SU-DHL-6 (cell line): ENCODE measurements at regions not wholly inside any gene's neighbourhood (a gene's known extent, or its start where the extent isn't known, plus 50 kb on each side); places are given as distances from the start of the nearest gene placed in this dataset.

Source experiments
- H2AFZ ChIP-seq: fragments of 200-600 bp; sonication (generic); 2 replicates; pipeline ENCODE4 v1.6.1; 2014; ENCODE audit warnings: low read depth, mild to moderate bottlenecking, moderate library complexity, mixed read lengths, antibody characterized with exemption, low read length; ENCODE audit not compliant: severe bottlenecking
- H3F3A ChIP-seq: fragments of 200-600 bp; shearing (Covaris generic); 2 replicates; pipeline ENCODE4 v1.6.0; 2016; ENCODE audit warnings: antibody characterized with exemption, mild to moderate bottlenecking; ENCODE audit not compliant: insufficient read depth
- H3K27ac ChIP-seq: fragments of 200-600 bp; sonication (generic); 2 replicates; pipeline ENCODE4 v1.5.1; 2016; ENCODE audit warnings: low read depth, mild to moderate bottlenecking, low read length, moderate library complexity, mixed read lengths
- H3K27me3 ChIP-seq: fragments of 200-600 bp; sonication (generic), shearing (Covaris generic); 2 replicates; pipeline ENCODE4 v1.6.0; 2014; ENCODE audit warnings: mild to moderate bottlenecking, low read length
- H3K36me3 ChIP-seq: fragments of 200-600 bp; sonication (generic); 2 replicates; pipeline ENCODE4 v1.6.1; 2014; ENCODE audit warnings: mild to moderate bottlenecking, low read length, mixed read lengths
- H3K4me2 ChIP-seq: fragments of 300-600, 200-600 bp; shearing (Covaris generic), sonication (generic); 2 replicates; pipeline ENCODE4 v1.6.0; 2014; ENCODE audit warnings: low read length, low read depth, mild to moderate bottlenecking; ENCODE audit not compliant: poor library complexity, severe bottlenecking
- H3K4me3 ChIP-seq: fragments of 200-600 bp; sonication (generic); 2 replicates; pipeline ENCODE4 v1.5.1; 2014; ENCODE audit warnings: antibody characterized with exemption, low read length, mild to moderate bottlenecking, mixed read lengths; ENCODE audit not compliant: insufficient read depth, poor library complexity, severe bottlenecking
- H3K79me2 ChIP-seq: fragments of 200-600 bp; sonication (generic); 2 replicates; pipeline ENCODE4 v1.6.1; 2014; ENCODE audit warnings: mild to moderate bottlenecking, low read length, moderate library complexity; ENCODE audit not compliant: insufficient read depth
- H3K9ac ChIP-seq: fragments of 200-600 bp; sonication (generic); 2 replicates; pipeline ENCODE4 v1.7.0; 2014; ENCODE audit warnings: mild to moderate bottlenecking, low read length
- H3K9me2 ChIP-seq: fragments of 200-600 bp; sonication (generic); replicated peaks from 2 replicates; pipeline ENCODE4 v1.6.1; 2014; ENCODE audit warnings: low read length; ENCODE audit not compliant: insufficient read depth
- H3K9me3 ChIP-seq: fragments of 200-600 bp; sonication (generic); 2 replicates; pipeline ENCODE4 v1.6.1; 2014; ENCODE audit warnings: low read length, mixed read lengths; ENCODE audit not compliant: insufficient read depth
- H4K20me1 ChIP-seq: fragments of 200-600 bp; sonication (generic); 2 replicates; pipeline ENCODE4 v1.6.1; 2014; ENCODE audit warnings: low read depth, mild to moderate bottlenecking, antibody characterized with exemption, low read length, moderate library complexity, mixed read lengths
- EZH2phosphoT487 ChIP-seq: fragments of 200-600 bp; sonication (generic), shearing (Covaris generic); conservative IDR thresholded peaks from 2 replicates; pipeline ENCODE4 v1.6.1; 2018; ENCODE audit warnings: mild to moderate bottlenecking, antibody characterized with exemption, low read length, moderate library complexity, mixed read lengths
- TF ChIP-seq, protein P1 (sequence below): fragments of 200-600 bp; sonication (generic); IDR thresholded peaks from one replicate; pipeline ENCODE4 v1.5.1; 2017; ENCODE audit warnings: antibody characterized with exemption, mild to moderate bottlenecking, low read length, moderate library complexity; ENCODE audit not compliant: insufficient read depth, poor library complexity, severe bottlenecking

DNA sequence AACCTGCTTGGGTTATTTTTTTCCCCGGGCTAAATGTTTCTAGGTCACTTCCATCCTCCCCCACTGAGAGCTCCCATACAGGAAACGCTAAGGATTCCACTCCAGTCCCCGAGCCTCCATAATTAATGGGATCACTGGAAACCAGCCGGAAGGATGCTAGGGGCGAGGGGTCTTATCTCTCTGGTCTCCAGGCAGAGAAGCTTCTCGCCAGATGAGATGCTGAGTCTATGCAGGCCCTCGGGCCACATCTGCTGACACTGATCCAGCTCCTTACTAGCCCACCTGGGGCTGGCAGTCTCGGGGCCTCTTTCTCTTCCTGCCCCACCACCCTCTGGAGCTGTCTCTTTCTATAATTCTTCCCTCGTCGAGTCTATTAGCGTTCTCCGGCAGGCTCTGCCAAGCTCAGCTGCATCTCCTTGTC is 125.9 kb upstream of the SYT13 start:
- TF ChIP-seq EZH2phosphoT487: no peak
- no peak overlapping the region for H2AFZ ChIP-seq
- H3K4me3 ChIP-seq: no peak overlapping the region
- H3K36me3 ChIP-seq: no peaks in the 10 kb centered on the region
- H3K27me3 ChIP-seq: no peaks in the 10 kb centered on the region
- H3K27ac ChIP-seq: no peak overlapping the region
- no peaks in the 10 kb centered on the region for H4K20me1 ChIP-seq
- H3K9me2 ChIP-seq: no peaks in the 10 kb centered on the region
- no peak overlapping the region for H3K4me2 ChIP-seq
- H3F3A ChIP-seq: no peaks in the 10 kb centered on the region
- no peaks in the 10 kb centered on the region for H3K9me3 ChIP-seq
- H3K79me2 ChIP-seq: no peaks in the 10 kb centered on the region
- H3K9ac ChIP-seq: no peak overlapping the region

GRCh38 chr11:45411228-45411946 is 125.2 kb upstream of the SYT13 start:
- Histone ChIP-seq H3K79me2 (no peaks in the 10 kb centered on the region), H3K4me3 (no peak overlapping the region), H3K9me3 (no peaks in the 10 kb centered on the region), H3K36me3 (no peaks in the 10 kb centered on the region), H3K9me2 (no peaks in the 10 kb centered on the region), H3F3A (no peaks in the 10 kb centered on the region), H3K27ac (no peak overlapping the region), H3K9ac (no peak overlapping the region), H3K27me3 (no peaks in the 10 kb centered on the region), H3K4me2 (no peak overlapping the region), H4K20me1 (no peaks in the 10 kb centered on the region), H2AFZ (no peak overlapping the region)
- TF ChIP-seq, protein P1, sequence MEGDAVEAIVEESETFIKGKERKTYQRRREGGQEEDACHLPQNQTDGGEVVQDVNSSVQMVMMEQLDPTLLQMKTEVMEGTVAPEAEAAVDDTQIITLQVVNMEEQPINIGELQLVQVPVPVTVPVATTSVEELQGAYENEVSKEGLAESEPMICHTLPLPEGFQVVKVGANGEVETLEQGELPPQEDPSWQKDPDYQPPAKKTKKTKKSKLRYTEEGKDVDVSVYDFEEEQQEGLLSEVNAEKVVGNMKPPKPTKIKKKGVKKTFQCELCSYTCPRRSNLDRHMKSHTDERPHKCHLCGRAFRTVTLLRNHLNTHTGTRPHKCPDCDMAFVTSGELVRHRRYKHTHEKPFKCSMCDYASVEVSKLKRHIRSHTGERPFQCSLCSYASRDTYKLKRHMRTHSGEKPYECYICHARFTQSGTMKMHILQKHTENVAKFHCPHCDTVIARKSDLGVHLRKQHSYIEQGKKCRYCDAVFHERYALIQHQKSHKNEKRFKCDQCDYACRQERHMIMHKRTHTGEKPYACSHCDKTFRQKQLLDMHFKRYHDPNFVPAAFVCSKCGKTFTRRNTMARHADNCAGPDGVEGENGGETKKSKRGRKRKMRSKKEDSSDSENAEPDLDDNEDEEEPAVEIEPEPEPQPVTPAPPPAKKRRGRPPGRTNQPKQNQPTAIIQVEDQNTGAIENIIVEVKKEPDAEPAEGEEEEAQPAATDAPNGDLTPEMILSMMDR: no peak
- no peak for TF ChIP-seq EZH2phosphoT487

DNA sequence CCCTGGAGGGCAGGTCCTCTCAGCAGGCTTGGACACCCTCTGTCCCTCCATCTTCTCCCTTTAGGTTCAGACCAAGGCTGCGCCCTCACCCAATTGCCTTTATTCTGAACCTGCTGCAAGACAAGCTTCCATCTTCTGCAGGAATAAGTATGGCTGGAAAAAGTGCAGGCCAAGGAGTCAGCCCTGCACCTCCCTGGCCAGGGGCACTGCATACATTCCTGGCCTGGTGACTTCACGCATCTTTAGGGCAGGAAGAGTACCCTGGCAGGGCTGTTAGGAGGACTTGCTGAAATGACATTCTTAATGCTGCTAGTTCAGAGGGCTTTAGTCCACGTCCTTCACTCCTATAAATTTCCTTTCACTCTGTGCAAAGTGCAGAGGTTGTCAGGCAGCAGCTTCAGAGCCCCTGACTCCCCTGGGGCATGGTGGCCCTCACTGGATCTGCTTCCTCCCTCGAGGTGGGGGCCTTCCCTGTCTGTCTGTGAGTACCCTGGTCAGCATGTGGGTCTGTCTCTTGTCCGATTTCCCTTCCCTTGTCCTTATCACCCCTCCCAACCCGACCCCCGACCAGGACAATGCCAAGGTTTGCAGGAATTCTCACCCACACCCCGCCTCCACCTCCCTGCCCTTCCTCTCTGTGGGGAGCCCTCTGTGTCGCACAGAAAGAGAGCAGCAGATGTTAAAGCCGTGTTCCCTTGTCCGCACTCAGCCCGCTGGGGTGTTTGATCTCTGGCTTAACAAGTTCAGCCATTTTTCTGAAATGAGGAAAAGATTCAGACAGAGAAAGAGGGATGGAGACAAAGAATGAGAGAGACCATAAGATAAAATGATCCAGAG is 124.5 kb upstream of the SYT13 start:
- H3K27me3 ChIP-seq: no peaks in the 10 kb centered on the region
- H3K4me3 ChIP-seq: no peak overlapping the region
- no peak overlapping the region for H3K9ac ChIP-seq
- H3K27ac ChIP-seq: no peak overlapping the region
- no peaks in the 10 kb centered on the region for H3F3A ChIP-seq
- H3K9me3 ChIP-seq: no peaks in the 10 kb centered on the region
- no peaks in the 10 kb centered on the region for H3K9me2 ChIP-seq
- no peaks in the 10 kb centered on the region for H3K36me3 ChIP-seq
- TF ChIP-seq, protein P1: no peak
- TF ChIP-seq EZH2phosphoT487: no peak
- H4K20me1 ChIP-seq: no peaks in the 10 kb centered on the region
- H2AFZ ChIP-seq: no peak overlapping the region
- no peak overlapping the region for H3K4me2 ChIP-seq
- H3K79me2 ChIP-seq: no peaks in the 10 kb centered on the region

- Histone ChIP-seq H3K36me3 (no peaks in the 10 kb centered on the region), H3K9me3 (no peaks in the 10 kb centered on the region), H3K4me3 (no peak overlapping the region), H3F3A (no peaks in the 10 kb centered on the region), H3K27ac (no peak overlapping the region), H3K27me3 (no peaks in the 10 kb centered on the region), H4K20me1 (no peaks in the 10 kb centered on the region), H3K9me2 (no peaks in the 10 kb centered on the region), H3K4me2 (no peak overlapping the region), H3K79me2 (no peaks in the 10 kb centered on the region), H3K9ac (no peak overlapping the region), H2AFZ (no peak overlapping the region)
- TF ChIP-seq EZH2phosphoT487: no peak
- TF ChIP-seq, protein P1: no peak
Measured at GRCh38 chr11:45409587-45409986, 123.4 kb upstream of the SYT13 start.
